ENCODE measurements at regions not wholly inside any gene's neighbourhood (a gene's known extent, or its start where the extent isn't known, plus 50 kb on each side); places are given as distances from the start of the nearest gene placed in this dataset.

GRCh38 chr2:240248721-240249422, 108.4 kb upstream of the OTOS start:
- TF ChIP-seq CTCF (IDR thresholded peaks at IDR 0.05; ENCODE audit: poor library complexity) (no peak), EZH2phosphoT487 (IDR thresholded peaks at IDR 0.05; ENCODE audit: low read depth, severe bottlenecking, unreplicated experiment) (no peak), EZH2 (IDR thresholded peaks at IDR 0.05; ENCODE audit: borderline replicate concordance) (no peak)
